Suprapubic skin (tissue), 3 donors: ENCODE measurements at regions not wholly inside any gene's neighbourhood (a gene's known extent, or its start where the extent isn't known, plus 50 kb on each side); places are given as distances from the start of the nearest gene placed in this dataset.

ENCODE experiments used
- CTCF ChIP-seq, 2 donors: fragments of 200-600 bp in 1 of 2; fragments of 450-650 bp in 1 of 2; sonication (generic) in 1 of 2; IDR thresholded peaks; one replicate each; pipeline ENCODE4 v1.5.1; 2016 to 2019; ENCODE audit warnings: antibody characterized with exemption in 2 of 2, mild to moderate bottlenecking in 1 of 2, moderate library complexity in 1 of 2
- POLR2A ChIP-seq, 2 donors: fragments of 450-650 bp; IDR thresholded peaks; one replicate each; pipeline ENCODE4 v1.6.1; 2017; ENCODE audit warnings: antibody characterized with exemption in 2 of 2, mild to moderate bottlenecking in 2 of 2, moderate library complexity in 2 of 2

- TF ChIP-seq POLR2A (IDR thresholded peaks at IDR 0.05) (no peak), CTCF (IDR thresholded peaks at IDR 0.05) (no peak)
Measured at GRCh38 chr18:56130481-56130880, 507.9 kb downstream of the TXNL1 start.
